ENCODE measurements at regions not wholly inside any gene's neighbourhood (a gene's known extent, or its start where the extent isn't known, plus 50 kb on each side); places are given as distances from the start of the nearest gene placed in this dataset.

DNA sequence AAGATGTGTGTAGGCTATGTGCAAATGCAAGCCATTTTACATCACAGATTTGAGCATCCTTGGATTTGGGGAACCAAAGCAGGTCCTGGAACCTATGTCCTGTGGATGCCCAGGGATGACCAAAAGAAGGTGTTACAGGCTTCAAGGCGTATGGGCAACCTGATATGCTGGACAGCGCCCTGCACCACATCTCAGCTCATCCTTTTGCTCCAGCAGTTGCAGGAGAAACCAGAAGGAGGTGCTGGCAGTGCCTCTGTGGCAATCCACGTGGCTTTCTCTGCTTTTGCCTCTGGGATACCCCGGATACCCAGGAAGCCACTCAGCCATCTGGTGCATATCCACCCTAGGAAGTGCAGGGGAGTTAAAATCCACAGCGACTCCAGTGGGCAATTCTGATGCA, 110.3 kb upstream of the VSTM2B start:
- no peak overlapping the region for H3K4me3 Mint-ChIP-seq (ENCODE audit: low read depth)
- H3K9me3 Mint-ChIP-seq (ENCODE audit: low read depth), result no peaks in the 10 kb centered on the region
- H3K36me3 Mint-ChIP-seq (ENCODE audit: insufficient read depth), result no peaks in the 10 kb centered on the region
- TF ChIP-seq, protein P1, sequence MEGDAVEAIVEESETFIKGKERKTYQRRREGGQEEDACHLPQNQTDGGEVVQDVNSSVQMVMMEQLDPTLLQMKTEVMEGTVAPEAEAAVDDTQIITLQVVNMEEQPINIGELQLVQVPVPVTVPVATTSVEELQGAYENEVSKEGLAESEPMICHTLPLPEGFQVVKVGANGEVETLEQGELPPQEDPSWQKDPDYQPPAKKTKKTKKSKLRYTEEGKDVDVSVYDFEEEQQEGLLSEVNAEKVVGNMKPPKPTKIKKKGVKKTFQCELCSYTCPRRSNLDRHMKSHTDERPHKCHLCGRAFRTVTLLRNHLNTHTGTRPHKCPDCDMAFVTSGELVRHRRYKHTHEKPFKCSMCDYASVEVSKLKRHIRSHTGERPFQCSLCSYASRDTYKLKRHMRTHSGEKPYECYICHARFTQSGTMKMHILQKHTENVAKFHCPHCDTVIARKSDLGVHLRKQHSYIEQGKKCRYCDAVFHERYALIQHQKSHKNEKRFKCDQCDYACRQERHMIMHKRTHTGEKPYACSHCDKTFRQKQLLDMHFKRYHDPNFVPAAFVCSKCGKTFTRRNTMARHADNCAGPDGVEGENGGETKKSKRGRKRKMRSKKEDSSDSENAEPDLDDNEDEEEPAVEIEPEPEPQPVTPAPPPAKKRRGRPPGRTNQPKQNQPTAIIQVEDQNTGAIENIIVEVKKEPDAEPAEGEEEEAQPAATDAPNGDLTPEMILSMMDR (IDR thresholded peaks at IDR 0.05; ENCODE audit: unreplicated experiment), result no peak
- no peak overlapping the region for H3K27ac Mint-ChIP-seq
- no peaks in the 10 kb centered on the region for H3K4me1 Mint-ChIP-seq (ENCODE audit: low read depth)
- no peak for DNase-seq (ENCODE audit: low spot score, unreplicated experiment)
- peaks cover 15% of the 10 kb centered on the region for H3K27me3 Mint-ChIP-seq

DNA sequence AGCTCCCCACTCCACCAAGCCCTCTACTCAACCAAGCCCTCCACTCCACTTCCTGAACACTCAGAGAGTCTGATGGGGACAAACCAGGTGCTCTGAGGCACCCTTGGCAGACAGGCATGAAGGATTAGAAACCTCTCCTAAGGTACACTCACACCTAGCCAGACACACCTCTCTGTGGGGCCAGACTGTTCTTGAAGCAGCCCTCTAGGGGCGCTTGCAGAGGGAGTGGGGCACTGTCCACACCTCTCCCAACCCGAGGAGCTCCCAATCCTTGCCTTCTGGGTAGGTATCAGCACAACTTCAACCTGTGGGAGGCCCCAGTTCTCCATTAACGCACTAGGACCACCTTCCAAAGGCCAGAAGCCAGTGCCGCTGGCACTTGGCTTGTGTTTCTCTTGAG, 108.7 kb upstream of the VSTM2B start:
- Mint-ChIP-seq H3K4me3 (ENCODE audit: low read depth) (no peak overlapping the region), H3K36me3 (ENCODE audit: insufficient read depth) (no peaks in the 10 kb centered on the region), H3K27me3 (peaks cover 15% of the 10 kb centered on the region), H3K9me3 (ENCODE audit: low read depth) (no peaks in the 10 kb centered on the region), H3K27ac (no peak overlapping the region), H3K4me1 (ENCODE audit: low read depth) (no peaks in the 10 kb centered on the region)
- no peak for DNase-seq (ENCODE audit: low spot score, unreplicated experiment)
- TF ChIP-seq, protein P1 (IDR thresholded peaks at IDR 0.05; ENCODE audit: unreplicated experiment), result no peak

DNA sequence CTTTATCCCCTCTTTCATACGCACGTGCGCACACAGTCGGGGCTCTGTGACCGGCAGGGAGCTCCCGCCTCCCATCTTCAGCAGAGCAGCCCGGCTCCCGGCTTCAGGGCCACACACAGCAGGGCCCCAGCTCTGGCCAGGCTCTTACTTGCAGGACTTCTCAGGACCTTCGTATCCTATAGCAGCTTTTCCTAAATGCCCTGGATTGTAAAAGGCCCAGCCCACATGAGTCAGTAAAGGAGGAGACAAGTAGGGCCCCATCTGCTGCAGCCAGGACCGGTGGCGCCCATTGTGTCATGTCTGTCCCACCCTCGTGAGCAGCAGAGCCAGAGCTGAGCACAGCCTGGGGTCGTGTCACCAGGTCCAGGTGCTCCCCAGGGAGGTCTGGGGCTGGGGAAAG, 107.6 kb upstream of the VSTM2B start:
- peaks cover 15% of the 10 kb centered on the region for H3K27me3 Mint-ChIP-seq
- no peak for DNase-seq (ENCODE audit: low spot score, unreplicated experiment)
- no peaks in the 10 kb centered on the region for H3K36me3 Mint-ChIP-seq (ENCODE audit: insufficient read depth)
- no peak overlapping the region for H3K4me3 Mint-ChIP-seq (ENCODE audit: low read depth)
- TF ChIP-seq, protein P1 (IDR thresholded peaks at IDR 0.05; ENCODE audit: unreplicated experiment), result no peak
- H3K4me1 Mint-ChIP-seq (ENCODE audit: low read depth), result no peaks in the 10 kb centered on the region
- no peaks in the 10 kb centered on the region for H3K9me3 Mint-ChIP-seq (ENCODE audit: low read depth)
- H3K27ac Mint-ChIP-seq, result no peak overlapping the region

DNA sequence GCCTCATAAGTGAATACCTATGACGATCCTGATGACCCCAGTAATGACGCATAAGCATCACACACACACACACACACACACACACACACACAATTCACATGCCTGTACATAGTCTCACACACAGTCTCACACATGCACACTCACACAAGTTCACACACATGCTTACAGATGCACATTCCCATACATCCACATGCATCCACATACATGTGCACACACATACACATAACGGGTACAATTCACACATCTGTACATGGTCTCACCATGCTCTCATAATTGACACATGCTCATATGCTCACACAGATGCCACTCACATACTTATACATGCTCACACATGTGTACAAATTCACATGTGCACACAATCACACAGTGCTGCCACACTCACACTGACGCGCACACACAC, 105.7 kb upstream of the VSTM2B start:
- Mint-ChIP-seq H3K27ac (no peak overlapping the region), H3K4me3 (ENCODE audit: low read depth) (no peak overlapping the region), H3K27me3 (peaks cover 19% of the 10 kb centered on the region), H3K9me3 (ENCODE audit: low read depth) (no peaks in the 10 kb centered on the region), H3K36me3 (ENCODE audit: insufficient read depth) (no peaks in the 10 kb centered on the region), H3K4me1 (ENCODE audit: low read depth) (no peaks in the 10 kb centered on the region)
- TF ChIP-seq, protein P1 (IDR thresholded peaks at IDR 0.05; ENCODE audit: unreplicated experiment), result no peak
- DNase-seq (ENCODE audit: low spot score, unreplicated experiment), result no peak

DNA sequence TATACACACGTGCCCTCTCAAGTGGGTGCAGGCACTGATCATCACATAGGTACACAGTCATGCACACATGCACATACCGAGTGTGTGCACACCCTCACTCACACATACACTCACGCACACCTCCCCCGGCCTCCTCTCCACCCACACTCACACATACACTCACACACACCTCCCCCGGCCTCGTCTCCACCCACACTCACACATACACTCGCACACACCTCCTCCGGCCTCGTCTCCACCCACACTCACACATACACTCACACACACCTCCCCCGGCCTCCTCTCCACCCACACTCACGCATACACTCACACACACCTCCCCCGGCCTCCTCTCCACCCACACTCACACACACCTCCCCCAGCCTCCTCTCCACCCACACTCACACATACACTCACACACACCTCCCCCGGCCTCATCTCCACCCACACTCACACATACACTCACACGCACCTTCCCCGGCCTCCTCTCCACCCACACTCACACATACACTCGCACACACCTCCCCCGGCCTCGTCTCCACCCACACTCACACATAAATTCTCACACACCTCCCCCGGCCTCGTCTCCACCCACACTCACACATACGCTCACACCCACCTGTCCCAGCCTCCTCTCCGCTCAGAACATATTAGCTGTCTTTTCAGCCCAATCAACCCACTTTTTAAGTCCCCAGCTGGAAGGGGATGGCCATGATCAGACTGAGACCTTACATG, 105.2 kb upstream of the VSTM2B start:
- Mint-ChIP-seq H3K9me3 (ENCODE audit: low read depth) (no peaks in the 10 kb centered on the region), H3K27me3 (peaks cover 22% of the 10 kb centered on the region), H3K4me1 (ENCODE audit: low read depth) (no peaks in the 10 kb centered on the region), H3K4me3 (ENCODE audit: low read depth) (no peak overlapping the region), H3K36me3 (ENCODE audit: insufficient read depth) (no peaks in the 10 kb centered on the region), H3K27ac (no peak overlapping the region)
- DNase-seq (ENCODE audit: low spot score, unreplicated experiment), result no peak
- TF ChIP-seq, protein P1 (IDR thresholded peaks at IDR 0.05; ENCODE audit: unreplicated experiment), result no peak
